MV-4-11 (cell line): ENCODE measurements at regions not wholly inside any gene's neighbourhood (a gene's known extent, or its start where the extent isn't known, plus 50 kb on each side); places are given as distances from the start of the nearest gene placed in this dataset.

Experiments
- DNase-seq: peaks from one replicate; lab custom pipeline; 2025; lab: John Stamatoyannopoulos, UW

DNA sequence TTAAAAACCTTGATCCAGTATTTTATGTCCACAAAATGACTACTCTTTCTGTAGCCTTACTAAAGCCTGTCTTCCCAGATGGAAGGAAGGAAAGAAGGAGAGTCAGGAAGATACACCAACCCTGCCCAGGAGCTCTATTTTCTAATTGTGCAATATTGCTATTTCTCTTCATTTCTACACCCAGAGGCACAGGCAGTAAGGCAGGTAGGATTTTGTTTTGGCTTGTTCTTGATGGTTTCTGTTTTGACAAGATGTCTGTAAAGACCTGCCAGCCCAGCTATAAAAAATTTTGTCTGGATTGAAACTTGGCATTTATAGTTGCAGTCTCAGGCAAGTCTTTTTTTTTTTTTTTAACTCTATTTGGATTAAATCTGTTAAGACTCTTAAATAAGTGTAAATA, 587.5 kb upstream of the ARID1B start:
- DNase-seq: no peak

DNA sequence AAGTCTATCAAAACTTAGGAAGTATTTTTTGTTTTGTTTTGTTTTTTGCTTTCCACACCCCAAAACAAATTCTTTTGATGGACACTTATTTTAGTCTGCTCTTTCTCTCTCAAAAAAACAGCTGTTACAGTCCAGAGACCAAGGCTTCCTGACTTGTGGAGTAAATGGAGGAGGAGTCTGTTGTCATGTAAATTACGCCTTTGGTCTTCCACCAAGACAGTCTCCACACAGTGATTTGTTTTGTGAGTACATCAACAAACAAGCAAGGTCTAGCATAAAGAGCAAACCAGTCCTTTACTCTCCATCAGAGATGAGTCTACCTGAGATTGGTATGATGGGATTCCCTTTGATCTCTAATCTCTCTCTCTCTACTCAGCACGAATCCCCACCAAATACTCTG, 588.0 kb upstream of the ARID1B start:
- no peak for DNase-seq

DNA sequence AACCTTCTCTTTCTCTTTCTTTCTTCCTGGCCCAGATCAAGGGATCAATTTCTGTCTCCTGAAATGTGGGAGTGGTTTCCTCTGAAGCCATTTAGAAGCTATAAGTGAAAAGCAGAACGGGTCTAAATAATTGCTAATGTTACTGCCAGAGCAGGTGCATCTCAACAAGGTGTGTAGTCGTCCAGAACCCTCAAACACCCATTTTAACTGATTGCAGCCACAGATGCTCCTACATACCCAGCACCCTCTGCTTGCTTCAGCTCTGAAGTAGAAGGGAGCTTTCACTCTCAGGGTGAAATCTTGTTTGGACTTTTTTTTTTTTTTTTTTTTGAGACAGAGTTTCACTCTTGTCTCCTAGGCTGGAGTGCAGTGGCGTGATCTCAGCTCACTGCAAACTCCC, 592.1 kb upstream of the ARID1B start:
- no peak for DNase-seq

DNA sequence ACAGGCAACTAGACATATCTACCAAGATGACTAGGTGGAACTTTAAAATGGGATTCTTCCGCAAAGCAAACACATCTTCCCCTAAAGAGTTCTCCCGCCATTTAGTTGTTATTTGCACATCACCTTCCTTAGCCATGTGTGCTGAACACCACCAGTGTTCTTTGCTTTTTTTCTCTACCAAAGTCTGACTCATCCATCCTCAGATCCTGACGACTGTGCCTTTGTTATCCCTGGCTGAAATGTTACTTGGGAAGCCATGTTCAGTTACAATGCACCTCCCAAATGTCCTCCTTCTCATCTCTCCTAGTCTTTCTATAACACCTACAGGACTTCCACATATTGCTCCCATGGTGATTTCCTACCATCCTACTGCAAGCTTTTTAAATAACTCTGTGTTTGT, 593.5 kb upstream of the ARID1B start:
- DNase-seq: no peak

DNA sequence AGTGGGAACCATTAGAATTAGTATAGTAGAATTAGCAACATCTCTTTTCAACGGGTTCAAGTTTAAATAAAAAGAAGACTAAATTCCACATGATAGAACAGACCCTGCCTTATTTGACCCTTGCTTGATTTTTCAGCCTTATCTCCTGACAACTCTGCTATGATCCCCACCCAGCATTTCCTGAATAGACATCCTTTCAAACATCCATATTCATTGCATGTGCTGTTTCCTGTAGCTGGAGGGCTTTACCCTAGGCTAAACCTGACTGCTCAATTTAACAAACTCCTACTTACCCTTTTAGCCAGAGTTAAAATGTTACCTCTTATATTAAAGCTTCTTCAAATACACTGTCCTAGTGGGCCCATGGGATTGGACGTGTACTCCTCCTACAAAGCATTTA, 594.8 kb upstream of the ARID1B start:
- no peak for DNase-seq

DNA sequence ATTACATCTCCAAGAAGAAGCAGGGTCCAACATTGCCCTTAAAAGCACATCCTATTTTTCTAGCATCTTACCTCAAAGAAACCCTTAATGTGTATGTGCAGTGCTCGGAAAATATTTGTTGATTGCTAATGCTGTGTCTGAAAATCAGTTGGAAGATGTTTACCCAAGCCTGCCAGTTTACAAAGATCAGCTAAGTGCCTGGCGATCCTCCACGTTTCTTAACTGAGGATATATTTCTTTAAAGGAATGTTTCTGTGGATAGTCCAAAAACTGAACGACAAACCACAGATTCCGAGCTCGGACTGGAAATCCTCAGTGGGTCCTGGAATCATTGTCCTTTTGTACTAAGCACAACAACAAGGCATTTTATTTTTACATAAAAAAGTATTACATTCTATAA, 595.7 kb upstream of the ARID1B start:
- DNase-seq: no peak

DNA sequence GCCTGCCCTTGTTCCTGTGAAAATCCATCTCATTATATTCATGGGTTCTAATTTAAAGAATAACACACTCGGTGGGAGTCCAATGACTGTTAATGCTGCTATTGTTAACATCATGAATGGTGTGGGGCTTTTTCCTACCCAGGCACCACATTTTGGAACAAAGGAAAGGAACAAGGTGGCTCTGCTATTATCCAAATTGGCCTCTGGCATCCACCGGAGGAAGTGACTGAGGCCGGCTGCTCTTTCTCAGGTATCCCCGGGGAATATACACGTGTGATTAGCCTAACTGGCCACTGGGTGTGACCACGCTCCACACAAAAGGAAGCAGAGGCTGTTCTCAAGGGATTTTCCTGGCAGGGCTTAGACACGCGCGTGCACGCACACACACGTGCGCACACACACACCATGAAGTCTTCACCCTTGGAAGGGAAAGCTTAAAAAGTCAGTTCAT, 601.2 kb upstream of the ARID1B start:
- no peak for DNase-seq

DNA sequence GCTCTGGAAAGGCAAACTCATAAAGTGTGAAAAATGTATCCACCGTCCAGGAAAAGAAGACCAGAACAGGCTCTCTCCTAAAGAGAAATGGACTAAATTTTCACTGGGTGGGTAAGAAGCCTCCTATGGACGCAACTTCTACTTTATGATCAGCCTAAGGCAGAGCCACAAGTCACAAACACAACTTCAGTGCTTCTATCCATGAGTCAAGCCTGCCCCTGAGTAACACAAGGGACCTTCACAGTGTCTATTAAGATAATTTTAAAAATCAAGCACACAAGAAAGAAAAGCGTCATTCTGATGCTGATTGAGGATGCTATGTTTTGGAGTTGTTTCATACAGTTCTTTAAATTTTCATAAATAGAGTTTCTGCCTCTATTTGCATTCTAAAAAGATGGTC, 601.7 kb upstream of the ARID1B start:
- no peak for DNase-seq

DNA sequence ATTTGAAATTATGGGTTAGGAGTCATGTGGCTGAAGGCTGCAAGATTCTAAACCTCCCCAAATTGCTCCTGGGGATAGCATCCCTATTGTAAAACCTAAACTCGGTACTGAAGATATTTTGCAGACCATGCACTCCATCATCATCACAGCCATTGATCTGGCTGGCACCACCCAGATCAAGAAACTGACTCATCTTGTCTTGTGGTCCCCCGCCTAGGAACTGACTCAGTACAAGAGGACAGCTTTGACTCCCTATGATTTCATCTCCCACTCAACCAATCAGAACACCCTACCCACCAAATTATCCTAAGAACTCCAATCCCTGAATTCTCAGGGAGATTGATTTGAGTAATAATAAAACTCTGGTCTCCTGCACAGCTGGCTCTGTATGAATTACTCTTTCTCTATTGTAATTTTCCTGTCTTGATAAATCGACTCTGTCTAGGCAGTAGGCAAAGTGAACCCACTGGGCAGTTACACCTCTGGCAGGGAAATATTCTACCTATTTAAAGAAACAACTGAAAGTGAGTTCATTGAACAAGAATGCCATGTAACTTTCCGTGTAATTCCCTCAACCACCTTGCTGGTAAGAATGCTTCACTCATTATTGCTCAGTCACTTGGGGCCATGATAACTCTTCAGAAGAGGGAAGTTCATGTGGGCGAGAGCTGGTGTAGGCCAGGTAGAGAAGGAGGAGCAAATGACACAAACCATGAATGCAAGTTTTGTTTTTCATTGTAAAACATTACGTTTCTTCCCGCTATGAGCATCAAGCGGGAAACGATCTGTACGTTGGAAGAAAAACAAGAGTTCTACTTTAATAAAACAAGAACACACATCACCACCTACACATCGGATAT, 602.9 kb upstream of the ARID1B start:
- no peak for DNase-seq

DNA sequence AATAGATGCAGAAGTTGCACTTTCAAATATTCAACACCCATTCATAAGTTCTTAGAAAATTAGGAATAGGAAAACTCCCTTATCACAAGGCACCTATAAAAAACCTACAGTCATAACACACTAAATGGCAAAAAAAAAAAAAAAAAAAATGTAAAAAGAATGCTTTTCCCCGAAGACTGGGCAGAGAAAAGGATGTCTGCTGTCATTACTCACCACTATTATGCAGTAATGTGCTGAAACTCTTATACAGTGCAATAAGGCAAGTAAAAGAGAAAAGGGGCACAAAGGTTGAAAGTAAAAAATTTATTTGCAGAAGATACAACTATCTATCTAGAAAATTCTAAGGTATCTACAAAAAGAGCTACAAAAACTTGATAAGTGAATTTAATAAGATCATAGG, 607.8 kb upstream of the ARID1B start:
- no peak for DNase-seq

DNA sequence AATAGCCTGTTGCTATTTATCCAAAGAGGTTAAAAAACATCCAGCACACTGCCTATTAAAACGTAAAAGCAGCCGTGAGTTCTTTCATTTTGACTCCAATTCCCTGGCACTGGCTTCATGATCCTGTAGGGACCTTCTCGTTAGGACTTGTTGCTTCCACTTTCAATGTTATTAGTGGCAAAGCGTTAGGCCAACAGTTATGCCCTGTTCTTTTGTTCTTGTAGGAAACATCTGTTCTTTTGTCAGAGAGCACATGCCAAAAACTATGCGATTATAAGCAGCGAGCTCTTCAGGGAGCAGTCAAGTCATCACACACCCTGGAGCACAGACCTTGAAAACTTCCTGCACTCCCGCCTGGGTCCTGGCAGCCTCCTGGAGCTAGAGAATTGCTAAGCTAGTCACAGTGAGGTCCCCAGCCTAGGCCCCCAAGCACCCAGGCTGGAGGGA, 609.5 kb upstream of the ARID1B start:
- no peak for DNase-seq

DNA sequence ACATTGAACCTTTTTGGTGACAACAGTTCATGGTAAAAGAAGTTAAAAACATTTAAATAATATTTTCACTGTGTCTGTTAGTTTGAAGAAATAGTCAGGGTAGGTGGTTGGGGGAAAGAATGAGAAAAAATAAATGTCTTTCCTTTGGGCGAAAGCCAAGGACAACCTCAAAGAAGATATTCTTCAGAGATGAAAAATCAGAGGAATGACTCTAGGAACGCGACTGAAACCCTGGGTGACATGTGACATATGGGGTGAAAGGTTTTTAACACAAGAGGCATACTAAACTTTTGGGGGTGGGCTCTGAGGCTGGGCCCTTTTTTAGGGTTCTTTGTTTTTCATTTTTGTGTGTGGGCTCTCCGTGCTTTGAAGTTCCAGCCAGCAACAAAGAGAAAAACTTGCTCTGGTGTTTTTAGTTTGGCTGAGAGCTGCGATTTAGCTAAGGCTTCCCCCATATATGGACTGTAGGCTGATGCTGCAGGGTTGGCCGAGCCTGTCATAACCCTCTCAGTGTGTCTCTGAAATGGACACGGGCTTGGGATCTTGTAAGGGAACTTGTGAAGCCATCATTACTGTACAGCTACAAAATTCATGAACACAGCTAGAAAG, 610.1 kb upstream of the ARID1B start:
- DNase-seq: no peak

DNA sequence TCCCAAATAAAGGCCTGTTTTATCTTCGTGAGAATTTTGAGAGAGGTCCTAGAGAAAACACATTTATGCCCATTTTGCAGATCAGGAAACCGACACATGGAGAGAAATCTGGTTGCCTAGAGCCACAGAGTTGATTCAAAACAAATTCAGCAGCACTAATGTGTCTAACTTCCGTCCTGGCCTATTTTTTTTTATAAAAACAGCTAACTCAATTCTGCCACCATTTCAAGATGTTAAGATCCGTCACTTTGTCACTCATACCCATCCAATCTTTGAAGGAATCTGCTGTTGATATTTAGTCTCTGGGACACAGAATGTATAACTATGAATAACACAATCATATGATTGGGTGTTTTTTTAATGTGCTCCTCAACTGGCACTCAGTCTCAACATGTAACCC, 611.1 kb upstream of the ARID1B start:
- DNase-seq: no peak

DNA sequence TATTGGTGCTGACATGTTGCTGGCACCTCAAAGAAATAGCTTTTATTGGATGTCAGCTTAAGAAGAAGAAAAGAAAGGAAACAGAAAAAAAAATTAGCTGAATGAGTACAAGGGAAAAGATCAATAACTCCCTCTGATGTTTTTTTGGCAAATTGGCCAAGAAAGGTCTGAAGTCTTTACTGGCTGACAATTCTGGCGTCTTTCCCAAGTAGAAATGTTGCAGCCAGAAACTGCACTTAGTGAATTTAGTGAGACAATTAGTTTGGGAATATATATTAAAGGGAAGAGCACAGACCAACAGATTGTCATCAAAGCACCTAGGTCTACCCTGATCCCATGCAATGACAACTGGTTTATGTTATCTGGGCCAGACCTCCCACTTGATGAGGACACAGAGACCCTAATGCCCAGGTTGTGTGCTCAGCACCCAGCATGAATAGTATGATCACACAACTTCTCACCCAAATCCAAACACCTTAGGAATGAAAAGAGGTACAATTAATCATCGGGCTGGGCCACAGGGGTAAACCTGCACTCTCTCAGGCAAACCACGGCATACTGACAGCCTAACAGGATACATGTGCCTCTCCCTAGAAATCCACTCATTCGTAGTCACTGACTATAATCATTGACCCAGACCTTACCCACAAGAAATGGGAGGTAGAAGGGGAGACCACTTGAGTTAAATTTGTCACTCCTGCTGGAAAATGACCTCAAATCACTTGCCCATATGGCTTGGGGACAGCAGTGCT, 612.3 kb upstream of the ARID1B start:
- no peak for DNase-seq

DNA sequence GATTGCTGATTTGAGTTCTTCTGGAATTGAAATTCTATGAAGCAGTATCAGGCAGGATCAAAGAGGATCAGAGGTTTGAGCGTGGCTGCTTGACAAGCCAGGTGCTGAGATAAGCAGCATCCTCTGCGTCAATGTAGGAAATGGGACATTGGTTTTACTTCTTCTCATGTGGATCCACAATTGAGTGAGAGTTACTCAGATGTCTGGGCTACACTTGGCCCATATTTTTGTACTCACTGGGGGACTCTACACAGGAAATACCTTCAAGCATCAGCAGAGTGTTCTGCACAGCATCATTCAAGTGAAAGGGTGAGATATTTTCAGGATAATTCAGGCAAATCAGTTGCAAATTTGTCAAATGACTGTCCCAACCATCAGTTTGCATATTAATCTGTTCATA, 613.9 kb upstream of the ARID1B start:
- no peak for DNase-seq

DNA sequence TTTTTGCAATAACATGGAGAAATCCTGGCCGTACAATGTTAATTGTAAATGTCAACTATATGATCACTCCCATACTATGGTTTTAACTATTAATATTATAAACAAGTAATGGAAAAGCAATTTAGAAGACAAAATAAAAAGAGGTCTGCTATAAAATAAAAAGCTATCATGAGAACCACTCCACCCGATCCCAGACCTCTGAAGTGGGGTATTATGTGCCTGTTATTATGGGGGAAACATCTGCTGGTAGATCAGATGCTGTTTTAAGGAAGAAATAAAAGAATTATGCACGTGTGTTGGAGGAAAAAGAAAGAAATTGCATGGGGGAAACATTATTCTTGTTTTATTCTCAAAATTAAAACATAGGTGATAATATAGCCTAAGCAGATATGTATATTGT, 615.7 kb upstream of the ARID1B start:
- DNase-seq: no peak

DNA sequence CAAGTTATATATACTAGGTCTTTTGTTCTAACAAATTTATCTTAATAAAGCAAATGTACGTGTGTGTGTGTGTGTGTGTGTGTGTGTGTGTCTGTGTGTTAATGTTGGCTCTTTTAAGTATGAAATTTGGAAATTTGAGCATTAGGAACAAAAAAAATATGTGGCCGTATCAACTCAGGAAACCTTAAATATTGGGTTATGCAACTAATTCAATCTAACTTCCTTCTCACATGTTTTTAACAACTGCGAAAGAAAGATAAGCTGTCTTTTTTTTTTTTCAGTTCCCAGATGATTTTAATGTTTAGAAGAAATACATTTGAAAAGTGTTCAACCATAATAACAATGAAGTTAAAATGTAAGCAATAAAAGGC, 616.4 kb upstream of the ARID1B start:
- DNase-seq: no peak

DNA sequence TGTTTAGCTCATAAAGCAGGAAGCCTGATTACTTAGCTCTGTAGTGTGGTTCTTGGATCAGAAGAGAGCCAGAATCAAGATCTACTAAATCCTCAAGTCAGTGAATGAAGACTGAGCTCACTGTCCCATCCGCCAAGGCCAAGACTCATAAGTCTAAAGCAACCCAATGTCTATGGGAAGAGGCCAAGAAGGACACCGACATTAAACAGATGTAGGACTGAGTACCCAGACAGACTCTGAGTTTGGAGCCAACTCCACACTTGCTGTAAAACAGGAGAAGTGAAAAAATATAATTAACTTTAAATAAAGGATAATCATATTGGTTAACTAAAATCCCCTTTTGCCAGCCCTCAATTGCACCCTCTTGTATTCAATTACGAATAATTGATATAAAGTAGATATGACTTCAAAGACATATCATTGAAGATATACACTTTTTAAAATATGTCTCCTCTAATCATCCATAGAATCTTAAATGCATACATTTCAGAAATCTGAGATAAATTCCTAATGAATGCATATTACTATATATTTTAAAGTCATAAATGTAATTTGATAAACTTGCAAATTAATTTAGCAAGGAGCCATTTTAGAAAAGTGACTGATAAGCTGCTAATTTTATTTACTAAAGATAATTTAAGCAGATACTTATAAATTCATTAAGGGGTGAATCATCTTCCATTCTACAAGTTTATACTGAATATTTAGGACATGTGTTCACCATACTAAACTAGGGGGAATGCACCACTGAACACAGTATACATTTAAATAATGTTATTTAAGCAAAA, 617.0 kb upstream of the ARID1B start:
- DNase-seq: no peak

DNA sequence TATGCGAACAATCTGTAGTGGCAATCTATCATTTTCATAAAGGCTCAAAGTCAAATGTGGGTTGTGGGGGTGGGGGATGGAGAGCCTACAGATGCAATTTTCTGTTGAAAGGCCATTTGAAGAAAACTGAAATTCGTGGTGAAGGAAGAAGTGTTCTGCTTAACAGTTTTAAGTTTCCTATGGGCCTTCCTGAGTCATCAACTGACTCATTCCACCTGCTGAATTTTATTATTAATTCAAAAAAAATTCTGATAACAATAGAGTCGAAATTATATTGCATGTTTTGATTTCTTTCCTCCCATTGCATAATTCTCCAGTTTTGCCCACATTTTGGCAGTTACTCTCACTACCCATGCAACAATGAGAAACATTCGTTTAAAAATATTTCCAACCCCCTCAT, 622.3 kb upstream of the ARID1B start:
- DNase-seq: no peak

DNA sequence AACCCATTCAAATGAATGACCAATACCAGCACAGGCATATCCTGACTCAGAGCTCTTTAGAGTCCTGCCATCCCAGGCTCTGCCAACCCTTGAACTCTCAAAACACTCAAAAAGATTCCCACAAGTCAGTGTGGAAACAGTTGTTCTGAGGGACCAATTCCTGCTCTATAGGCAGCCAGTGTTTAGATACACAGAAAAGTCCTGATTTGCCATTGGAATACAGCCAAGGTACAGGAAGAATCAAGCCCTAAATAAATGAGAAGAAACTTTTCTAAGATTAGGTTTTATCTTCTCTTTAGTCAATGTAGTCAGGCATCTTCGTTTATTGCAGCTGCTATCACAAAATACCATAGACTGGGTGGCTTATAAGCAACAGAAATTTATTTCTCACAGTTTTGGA, 626.8 kb upstream of the ARID1B start:
- DNase-seq: no peak

DNA sequence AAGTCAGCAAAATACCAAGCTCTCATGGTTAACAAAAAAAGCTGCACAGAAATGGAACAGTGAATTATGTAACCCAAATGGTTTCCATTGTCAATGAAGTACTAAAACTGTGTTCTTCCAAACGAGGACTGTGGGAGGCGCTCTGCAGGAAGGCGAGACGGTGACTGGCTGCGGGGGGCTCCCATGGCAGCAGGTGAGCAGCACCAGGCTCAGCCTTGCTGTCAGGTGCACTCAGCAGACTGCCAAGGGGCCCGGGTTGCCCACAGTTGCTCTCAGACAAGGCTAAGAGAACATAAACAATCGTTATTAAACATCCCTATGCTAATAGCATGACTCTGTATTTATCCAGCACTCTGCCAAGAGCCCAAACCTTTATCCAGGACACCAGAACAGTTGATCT, 630.3 kb upstream of the ARID1B start:
- no peak for DNase-seq

DNA sequence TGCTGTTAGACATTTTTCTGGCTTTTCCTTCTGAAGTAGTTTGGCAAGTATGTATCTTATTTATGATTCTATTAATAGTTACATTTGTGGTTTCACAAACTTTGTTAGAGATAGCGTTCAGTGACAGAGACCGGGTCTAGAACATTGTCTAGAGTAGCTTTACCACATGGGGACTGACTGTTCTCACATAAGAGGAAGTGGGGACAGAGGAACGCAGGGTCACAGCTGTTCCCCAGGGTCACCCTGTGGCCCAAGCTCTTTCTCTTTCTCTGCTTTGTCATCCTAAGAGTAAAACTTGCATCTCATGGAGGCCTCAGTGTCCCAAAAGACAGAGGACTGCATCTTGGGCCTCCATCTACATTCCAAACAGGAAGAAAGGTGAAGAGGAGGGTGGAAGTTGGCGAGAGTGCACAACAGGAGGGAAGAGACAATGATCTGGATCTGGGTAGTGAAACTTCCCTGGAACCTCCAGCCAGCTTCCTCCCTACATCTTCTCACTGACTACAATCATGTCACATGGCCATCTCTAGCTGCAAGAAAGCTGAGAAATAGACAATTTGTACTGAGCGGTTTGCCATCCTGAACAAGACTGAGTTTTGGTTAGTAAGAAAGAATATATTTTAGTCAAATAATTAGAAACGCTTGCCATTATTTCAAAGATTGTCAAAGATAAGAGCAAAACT, 645.8 kb upstream of the ARID1B start:
- peak; percentile 91 for DNase-seq
